ENCODE measurements at regions not wholly inside any gene's neighbourhood (a gene's known extent, or its start where the extent isn't known, plus 50 kb on each side); places are given as distances from the start of the nearest gene placed in this dataset.
"Not testable (repeated sequence)": the region's sequence is repeated elsewhere in the genome, so short reads cannot be mapped to it uniquely, and the experiment has no call there.

- no peak for DNase-seq (ENCODE audit: low spot score)
Measured at GRCh38 chr3:3902161-3902560, 102.9 kb downstream of the LRRN1 start.

GRCh38 chr3:3906171-3906570, 106.9 kb downstream of the LRRN1 start:
- DNase-seq (ENCODE audit: low spot score), result no peak

GRCh38 chr3:3907023-3907422, 107.8 kb downstream of the LRRN1 start:
- no peak for DNase-seq (ENCODE audit: low spot score)

- no peak for DNase-seq (ENCODE audit: low spot score)
Measured at GRCh38 chr3:3918763-3919162, 119.5 kb downstream of the LRRN1 start.

- DNase-seq (ENCODE audit: low spot score), result no peak
Measured at GRCh38 chr3:3919316-3919715, 120.1 kb downstream of the LRRN1 start.

- no peak for DNase-seq (ENCODE audit: low spot score)
Measured at GRCh38 chr3:3923619-3924018, 124.4 kb downstream of the LRRN1 start.

GRCh38 chr3:3927198-3927597, 128.0 kb downstream of the LRRN1 start:
- DNase-seq (ENCODE audit: low spot score), result no peak

- no peak for DNase-seq (ENCODE audit: low spot score)
Measured at GRCh38 chr3:3927965-3928364, 128.7 kb downstream of the LRRN1 start.

GRCh38 chr3:3941380-3941779, 142.1 kb downstream of the LRRN1 start:
- not testable (repeated sequence) for DNase-seq (ENCODE audit: low spot score)

- no peak for DNase-seq (ENCODE audit: low spot score)
Measured at GRCh38 chr3:3951071-3951470, 151.8 kb downstream of the LRRN1 start.

GRCh38 chr3:3951501-3951900, 152.3 kb downstream of the LRRN1 start:
- DNase-seq (ENCODE audit: low spot score), result no peak

- DNase-seq (ENCODE audit: low spot score), result peak; percentile 4
Measured at GRCh38 chr3:3962867-3963266, 163.6 kb downstream of the LRRN1 start.

- no peak for DNase-seq (ENCODE audit: low spot score)
Measured at GRCh38 chr3:3984053-3984452, 184.8 kb downstream of the LRRN1 start.

GRCh38 chr3:3991598-3991997, 192.4 kb downstream of the LRRN1 start:
- no peak for DNase-seq (ENCODE audit: low spot score)

- no peak for DNase-seq (ENCODE audit: low spot score)
Measured at GRCh38 chr3:3992312-3992874, 193.2 kb downstream of the LRRN1 start.

- DNase-seq (ENCODE audit: low spot score), result peak; percentile 51
Measured at GRCh38 chr3:3998140-3998922, 199.1 kb downstream of the LRRN1 start.

- DNase-seq (ENCODE audit: low spot score), result not testable (repeated sequence)
Measured at GRCh38 chr3:3999340-3999739, 200.1 kb downstream of the LRRN1 start.

GRCh38 chr3:4001976-4002375, 202.7 kb downstream of the LRRN1 start:
- DNase-seq (ENCODE audit: low spot score), result no peak

GRCh38 chr3:4006288-4006687, 207.1 kb downstream of the LRRN1 start:
- no peak for DNase-seq (ENCODE audit: low spot score)

GRCh38 chr3:4008205-4008604, 209.0 kb downstream of the LRRN1 start:
- DNase-seq (ENCODE audit: low spot score), result no peak

- no peak for DNase-seq (ENCODE audit: low spot score)
Measured at GRCh38 chr3:4011166-4011565, 211.9 kb downstream of the LRRN1 start.

GRCh38 chr3:4015426-4015825, 216.2 kb downstream of the LRRN1 start:
- DNase-seq (ENCODE audit: low spot score), result no peak

GRCh38 chr3:4019501-4019900, 220.3 kb downstream of the LRRN1 start:
- no peak for DNase-seq (ENCODE audit: low spot score)

Measured in HT-29 (cell line).